Transverse colon (tissue), 4 donors: ENCODE measurements at regions not wholly inside any gene's neighbourhood (a gene's known extent, or its start where the extent isn't known, plus 50 kb on each side); places are given as distances from the start of the nearest gene placed in this dataset.

Experiments
- DNase-seq: peaks from one replicate; pipeline ENCODE4 v3.0.0-alpha.2; 2019
- H3K27ac ChIP-seq, 4 donors: fragments of 200-600 bp; sonication (generic); 2 replicates each; pipeline ENCODE4 v1.5.1; 2016 to 2018; ENCODE audit warnings: inconsistent platforms in 4 of 4
- H3K27me3 ChIP-seq: fragments of 200-600 bp; sonication (generic); 2 replicates; pipeline ENCODE4 v1.5.1; 2017; ENCODE audit warnings: inconsistent platforms
- H3K36me3 ChIP-seq, 4 donors: fragments of 200-600 bp; sonication (generic); 2 replicates each; pipeline ENCODE4 v1.5.1; 2017 to 2019; ENCODE audit warnings: inconsistent platforms in 4 of 4
- H3K4me1 ChIP-seq, 4 donors: fragments of 200-600 bp; sonication (generic); 2 replicates each; pipeline ENCODE4 v1.5.1; 2017 to 2020; ENCODE audit warnings: inconsistent platforms in 4 of 4
- H3K4me3 ChIP-seq, 4 donors: fragments of 200-600 bp; sonication (generic); 1 replicate in 1 of 4; 2 replicates in 3 of 4; pipeline versions ENCODE4 v1.5.1 to v1.6.1; 2017 to 2019; ENCODE audit warnings: inconsistent platforms in 4 of 4
- H3K9me3 ChIP-seq, 2 donors: fragments of 200-600 bp; sonication (generic); 2 replicates each; pipeline ENCODE4 v1.5.1; 2017 to 2019; ENCODE audit warnings: inconsistent platforms in 2 of 2
- CTCF ChIP-seq, 5 experiments: fragments of 200-600 bp in 3 of 5; fragments of 450-650 bp in 2 of 5; sonication (generic) in 3 of 5; IDR thresholded peaks; 1 replicate in 2 of 5; 2 replicates in 3 of 5; pipeline ENCODE4 v1.5.1; 2016 to 2017; ENCODE audit warnings: antibody characterized with exemption in 5 of 5, inconsistent platforms in 3 of 5, mild to moderate bottlenecking in 2 of 5, moderate library complexity in 1 of 5
- EP300 ChIP-seq: sonication (generic); formaldehyde crosslinking; IDR thresholded peaks from one replicate; pipeline ENCODE4 v1.6.1; 2017; ENCODE audit warnings: antibody characterized with exemption, low read depth
- POLR2A ChIP-seq: fragments of 450-650 bp; IDR thresholded peaks from one replicate; pipeline ENCODE4 v1.6.1; 2016; ENCODE audit warnings: antibody characterized with exemption, mild to moderate bottlenecking, moderate library complexity
- POLR2AphosphoS5 ChIP-seq, 3 donors: sonication (generic); formaldehyde crosslinking; IDR thresholded peaks; one replicate each; pipeline ENCODE4 v1.6.1; 2016; ENCODE audit warnings: antibody characterized with exemption in 3 of 3
- WGBS, 2 donors: methylation state at CpG; one replicate each; pipeline ENCODE4 v1.1.5; 2018; ENCODE audit warnings: low coverage in 1 of 2; 5-methylcytosine and 5-hydroxymethylcytosine counted together
- in situ Hi-C, 4 donors: fragments of 200-750 bp; cut with MboI; loops; one replicate each; pipeline versions ENCODE4 v1.15.0 to v1.15.1; 2017; ENCODE audit warnings: low sequenced_read_pairs in 3 of 4, low pct_ligation_motif_present in 1 of 4, low pct_unique_long_range_greater_than_20kb in 1 of 4
- intact Hi-C: fragments of 100-400 bp; cut with DNase I; formaldehyde crosslinking; loops from one replicate; pipeline ENCODE4 v1.15.1; 2023; ENCODE audit warnings: low total_unique reads

GRCh38 chr1:189274267-189274666 is 1203.4 kb downstream of the BRINP3 start:
- in situ Hi-C loops: no loop called here
- Histone ChIP-seq H3K27me3 (no peaks in the 10 kb centered on the region), H3K9me3 (peaks cover 3 to 4% of the 10 kb centered on the region in 2 donors), H3K36me3 (no peaks in the 10 kb centered on the region), H3K4me3 (no peak overlapping the region), H3K4me1 (no peaks in the 10 kb centered on the region), H3K27ac (no peak overlapping the region)
- no peak for TF ChIP-seq POLR2A
- WGBS, 2 donors: 81 to 90% methylated on average over 1 of the region's 1 CpG
- intact Hi-C loops: no loop called here
- DNase-seq: no peak

- intact Hi-C loops: no loop called here
- DNase-seq: no peak
- Histone ChIP-seq H3K27me3 (no peaks in the 10 kb centered on the region), H3K4me3 (no peak overlapping the region), H3K4me1 (no peaks in the 10 kb centered on the region), H3K36me3 (no peaks in the 10 kb centered on the region), H3K27ac (no peak overlapping the region), H3K9me3 (no peaks in the 10 kb centered on the region)
- TF ChIP-seq CTCF (IDR thresholded peaks at IDR 0.05) (no peak), POLR2A (no peak), POLR2AphosphoS5 (IDR thresholded peaks at IDR 0.05) (no peak), EP300 (no peak)
- in situ Hi-C loops: no loop called here
- 67 to 80% methylated on average over 1 of the region's 1 CpG for WGBS, 2 donors
Measured at GRCh38 chr1:189275796-189276195, 1201.9 kb downstream of the BRINP3 start.

- DNase-seq: no peak
- no peaks in the 10 kb centered on the region for H3K4me1 ChIP-seq
- H3K4me3 ChIP-seq: no peak overlapping the region
- no peaks in the 10 kb centered on the region for H3K36me3 ChIP-seq
- TF ChIP-seq EP300 (no peak), POLR2A (no peak), POLR2AphosphoS5 (IDR thresholded peaks at IDR 0.05) (no peak), CTCF (IDR thresholded peaks at IDR 0.05) (no peak)
- intact Hi-C loops (no loop called here), in situ Hi-C loops (no loop called here)
- WGBS, 2 donors: 76% methylated on average over 3 of the region's 3 CpGs
- H3K27me3 ChIP-seq: no peaks in the 10 kb centered on the region
- no peaks in the 10 kb centered on the region for H3K9me3 ChIP-seq
- H3K27ac ChIP-seq: no peak overlapping the region
Measured at GRCh38 chr1:189289346-189289745, 1188.3 kb downstream of the BRINP3 start.

DNA sequence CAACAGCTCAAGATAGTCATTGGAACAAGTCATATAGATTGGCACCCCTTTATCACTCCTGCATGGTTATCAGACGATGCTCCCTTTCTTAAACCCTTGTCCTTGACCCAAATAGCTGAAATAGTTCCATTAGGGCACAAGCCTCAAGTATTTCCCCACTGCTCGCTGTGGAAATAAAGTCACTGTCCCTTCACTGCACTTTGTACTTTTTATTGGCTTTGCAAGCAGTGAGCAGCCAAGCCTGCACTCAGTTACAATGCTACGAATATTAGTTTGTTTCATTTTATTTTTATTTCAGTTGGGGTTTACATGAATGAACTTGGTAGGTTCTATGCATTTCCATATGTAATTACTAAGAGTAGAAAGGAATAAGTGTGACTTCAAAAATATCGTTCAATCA is 1176.4 kb downstream of the BRINP3 start:
- TF ChIP-seq EP300: no peak
- TF ChIP-seq POLR2A: no peak
- TF ChIP-seq CTCF (IDR thresholded peaks at IDR 0.05): no peak
- no peak for TF ChIP-seq POLR2AphosphoS5 (IDR thresholded peaks at IDR 0.05)
- no peaks in the 10 kb centered on the region for H3K4me1 ChIP-seq
- DNase-seq: no peak

DNA sequence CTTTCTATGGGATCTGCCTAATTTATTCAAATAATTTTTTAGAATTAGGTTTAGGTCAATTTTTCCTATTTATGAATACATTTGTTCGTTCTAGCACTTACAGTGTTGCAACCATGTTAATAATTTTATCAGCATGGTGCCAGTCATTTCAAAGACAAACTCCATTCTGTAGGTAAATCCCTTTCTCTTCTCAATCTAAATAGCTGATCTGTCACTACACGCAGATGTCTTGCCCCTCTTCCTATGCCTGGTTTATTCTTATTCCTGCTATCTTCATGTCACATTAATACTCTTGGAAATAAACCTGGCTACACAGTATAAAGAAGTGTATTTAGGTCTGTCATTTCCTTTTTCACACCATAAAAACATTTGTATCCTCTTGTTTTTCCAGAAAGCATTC is 1172.4 kb downstream of the BRINP3 start:
- intact Hi-C loops (no loop called here), in situ Hi-C loops (no loop called here)
- no peak for DNase-seq

More for the DNA sequence above, 1176.4 kb downstream of the BRINP3 start:
- no peaks in the 10 kb centered on the region for H3K27me3 ChIP-seq
- 50 to 56% methylated on average over 3 to 4 of the region's 4 CpGs for WGBS, 2 donors
- no peak overlapping the region for H3K27ac ChIP-seq
- in situ Hi-C loops (no loop called here), intact Hi-C loops (no loop called here)
- H3K36me3 ChIP-seq: no peaks in the 10 kb centered on the region
- H3K4me3 ChIP-seq: no peak overlapping the region
- no peaks in the 10 kb centered on the region for H3K9me3 ChIP-seq

More for the DNA sequence above, 1172.4 kb downstream of the BRINP3 start:
- Histone ChIP-seq H3K27me3 (no peaks in the 10 kb centered on the region), H3K4me3 (no peak overlapping the region), H3K9me3 (no peaks in the 10 kb centered on the region), H3K4me1 (no peaks in the 10 kb centered on the region), H3K36me3 (no peaks in the 10 kb centered on the region), H3K27ac (no peak overlapping the region)
- 33 to 65% methylated on average over 2 of the region's 2 CpGs for WGBS, 2 donors
- TF ChIP-seq EP300 (no peak), CTCF (IDR thresholded peaks at IDR 0.05) (no peak), POLR2AphosphoS5 (IDR thresholded peaks at IDR 0.05) (no peak), POLR2A (no peak)
